HCT116 (cell line): ENCODE measurements at regions not wholly inside any gene's neighbourhood (a gene's known extent, or its start where the extent isn't known, plus 50 kb on each side); places are given as distances from the start of the nearest gene placed in this dataset.
"Not testable (repeated sequence)": the region's sequence is repeated elsewhere in the genome, so short reads cannot be mapped to it uniquely, and the experiment has no call there.

Experiments used
- ATAC-seq: fragments of 200-7000 bp; cut with Tn5 transposase; 2 replicates; pipeline ENCODE4 v1.9.1; 2020; ENCODE audit warnings: mild to moderate bottlenecking, moderate library complexity
- BruUV-seq: library from RNA; stranded (reverse); fragments of 400-500 nt; replicated peaks from 2 replicates; lab custom pipeline; 2021; lab: Mats Ljungman, UMichigan
- CTCF ChIA-PET: fragments of 300-600 bp; sonication (Branson Sonifier 250); formaldehyde crosslinking; loops from one replicate; lab custom pipeline; 2021; ENCODE audit warnings: antibody characterized with exemption; lab: Charles Lee
- POLR2A ChIA-PET: fragments of 300-600, 350-600 bp; sonication (Branson Sonifier 250); formaldehyde crosslinking; loops from one replicate; lab custom pipeline; 2021; ENCODE audit warnings: antibody characterized with exemption; lab: Charles Lee
- RAD21 ChIA-PET, 2 experiments: fragments of 300-600 bp; sonication (Branson Sonifier 250); formaldehyde crosslinking; loops; one replicate each; lab custom pipeline; 2023; ENCODE audit warnings: low total read pairs in 2 of 2; ENCODE audit not compliant: uncharacterized antibody in 2 of 2, unreplicated experiment in 2 of 2, low non-redundant PET in 1 of 2; lab: Charles Lee
- DNase-seq: peaks from one replicate; pipeline ENCODE4 v3.0.0-alpha.2; 2010; ENCODE audit warnings: low read depth, low spot score
- H2AFZ ChIP-seq: fragments of 200-600 bp; shearing (Covaris generic), sonication (generic); 2 replicates; pipeline ENCODE4 v1.6.1; 2017; ENCODE audit warnings: low read depth, mixed run types, mixed read lengths, antibody characterized with exemption, low read length; ENCODE audit not compliant: poor library complexity, severe bottlenecking
- H3K27ac ChIP-seq: 2 replicates; pipeline ENCODE4 v1.5.1; 2012; ENCODE audit warnings: low read depth, low read length
- H3K27me3 ChIP-seq: fragments of 200-600 bp; sonication (generic); 2 replicates; pipeline ENCODE4 v1.6.1; 2016; ENCODE audit warnings: mixed run types, low read length, mixed read lengths; ENCODE audit not compliant: insufficient read depth
- H3K36me3 ChIP-seq, 2 experiments: fragments of 200-500 bp in 1 of 2; fragments of 200-600 bp in 1 of 2; sonication (Bioruptor generic) in 1 of 2; sonication (generic) in 1 of 2; 2 replicates each; pipeline versions ENCODE4 v1.5.1 to v1.6.1; 2014 to 2016; ENCODE audit warnings: low read length in 2 of 2, inconsistent platforms in 1 of 2, mixed read lengths in 1 of 2, mixed run types in 1 of 2; ENCODE audit not compliant: insufficient read depth in 2 of 2, control insufficient read depth in 1 of 2
- H3K4me1 ChIP-seq, 2 experiments: fragments of 200-600 bp in 1 of 2; sonication (generic) in 1 of 2; 2 replicates each; pipeline versions ENCODE4 v1.5.1 to v1.6.1; 2012 to 2017; ENCODE audit warnings: low read length in 2 of 2, inconsistent platforms in 1 of 2, mild to moderate bottlenecking in 1 of 2, mixed read lengths in 1 of 2, mixed run types in 1 of 2, moderate library complexity in 1 of 2; ENCODE audit not compliant: insufficient read depth in 2 of 2, control insufficient read depth in 1 of 2
- H3K4me2 ChIP-seq: fragments of 200-600 bp; sonication (generic); 2 replicates; pipeline ENCODE4 v1.6.1; 2017; ENCODE audit warnings: mixed run types, low read length, mixed read lengths
- H3K4me3 ChIP-seq, 2 experiments: fragments of 200-600 bp in 1 of 2; sonication (generic) in 1 of 2; replicated peaks in 1 of 2; 2 replicates each; pipeline ENCODE4 v1.5.1; 2011 to 2016; ENCODE audit warnings: low read length in 2 of 2, control low read depth in 1 of 2, low read depth in 1 of 2, mild to moderate bottlenecking in 1 of 2, mixed read lengths in 1 of 2, mixed run types in 1 of 2
- H3K79me2 ChIP-seq: fragments of 200-600 bp; sonication (generic); 2 replicates; pipeline ENCODE4 v1.6.1; 2017; ENCODE audit warnings: mild to moderate bottlenecking, mixed run types, low read length, moderate library complexity, mixed read lengths; ENCODE audit not compliant: insufficient read depth
- H3K9ac ChIP-seq: fragments of 200-600 bp; sonication (generic); 2 replicates; pipeline ENCODE4 v1.6.1; 2016; ENCODE audit warnings: low read length, mixed read lengths
- H3K9me2 ChIP-seq: fragments of 200-600 bp; sonication (generic), shearing (Covaris generic); 2 replicates; pipeline ENCODE4 v1.6.1; 2017; ENCODE audit warnings: mixed run types, mild to moderate bottlenecking, moderate library complexity; ENCODE audit not compliant: insufficient read depth
- H3K9me3 ChIP-seq, 2 experiments: fragments of 200-500 bp in 1 of 2; fragments of 200-600 bp in 1 of 2; sonication (Bioruptor generic) in 1 of 2; sonication (generic) in 1 of 2; 2 replicates each; pipeline ENCODE4 v1.6.1; 2014 to 2017; ENCODE audit warnings: low read length in 2 of 2, mixed read lengths in 2 of 2, inconsistent platforms in 1 of 2, low read depth in 1 of 2, mild to moderate bottlenecking in 1 of 2, mixed run types in 1 of 2, moderate library complexity in 1 of 2; ENCODE audit not compliant: control insufficient read depth in 1 of 2, insufficient read depth in 1 of 2
- H4K20me1 ChIP-seq: fragments of 200-600 bp; sonication (generic), shearing (Covaris generic); 2 replicates; pipeline ENCODE4 v1.6.1; 2017; ENCODE audit warnings: mixed run types, mild to moderate bottlenecking, moderate library complexity; ENCODE audit not compliant: insufficient read depth
- ATF3 ChIP-seq: IDR thresholded peaks from 2 replicates; pipeline ENCODE4 v1.6.1; 2012
- CBX3 ChIP-seq: IDR thresholded peaks from 2 replicates; pipeline ENCODE4 v1.6.1; 2012; ENCODE audit warnings: low read depth
- CEBPB ChIP-seq: IDR thresholded peaks from 2 replicates; pipeline ENCODE4 v1.6.1; 2012; ENCODE audit warnings: low read depth
- CTCF ChIP-seq, 3 experiments: fragments of 200-600 bp in 1 of 3; sonication (generic) in 1 of 3; IDR thresholded peaks in 2 of 3; conservative IDR thresholded peaks in 1 of 3; 2 replicates each; pipeline ENCODE4 v1.5.1; 2012 to 2017; ENCODE audit warnings: low read depth in 2 of 3, low read length in 2 of 3, antibody characterized with exemption in 1 of 3, borderline replicate concordance in 1 of 3, control low read depth in 1 of 3, mild to moderate bottlenecking in 1 of 3, mixed read lengths in 1 of 3, mixed run types in 1 of 3, moderate library complexity in 1 of 3; ENCODE audit not compliant: insufficient read depth in 1 of 3
- EGR1 ChIP-seq: IDR thresholded peaks from 2 replicates; pipeline ENCODE4 v1.6.1; 2012; ENCODE audit warnings: low read depth
- ELF1 ChIP-seq: IDR thresholded peaks from 2 replicates; pipeline ENCODE4 v1.6.1; 2012; ENCODE audit warnings: low read depth, borderline replicate concordance
- EZH2 ChIP-seq: fragments of 200-600 bp; sonication (generic); IDR thresholded peaks from 2 replicates; pipeline ENCODE4 v1.6.1; 2017; ENCODE audit warnings: antibody characterized with exemption, mixed run types
- FOSL1 ChIP-seq: IDR thresholded peaks from 2 replicates; pipeline ENCODE4 v1.6.1; 2012; ENCODE audit warnings: low read depth
- RAD21 ChIP-seq: IDR thresholded peaks from 2 replicates; pipeline ENCODE4 v1.6.1; 2012; ENCODE audit warnings: low read depth, mild to moderate bottlenecking
- SIN3A ChIP-seq: IDR thresholded peaks from 2 replicates; pipeline ENCODE4 v1.6.1; 2012; ENCODE audit warnings: low read depth
- ZFX ChIP-seq: fragments of 450-650 bp; IDR thresholded peaks from 2 replicates; pipeline ENCODE4 v1.6.1; 2017
- ZNF274 ChIP-seq: fragments of 200-500 bp; sonication (Bioruptor generic); IDR thresholded peaks from 2 replicates; pipeline ENCODE4 v1.6.1; 2014; ENCODE audit warnings: mild to moderate bottlenecking, low read depth, low read length, inconsistent platforms
- intact Hi-C: fragments of 100-400 bp; cut with micrococcal nuclease; formaldehyde crosslinking; loops from 2 replicates; pipeline ENCODE4 v1.10.0; 2022

- Histone ChIP-seq H3K4me2 (no peak overlapping the region), H3K4me3 (no peak overlapping the region), H3K27me3 (no peaks in the 10 kb centered on the region), H3K27ac (no peak overlapping the region), H4K20me1 (no peaks in the 10 kb centered on the region), H3K9me3 (no peaks in the 10 kb centered on the region), H2AFZ (no peak overlapping the region), H3K9me2 (no peaks in the 10 kb centered on the region), H3K36me3 (no peaks in the 10 kb centered on the region), H3K79me2 (no peaks in the 10 kb centered on the region), H3K9ac (no peak overlapping the region), H3K4me1 (no peaks in the 10 kb centered on the region)
- POLR2A ChIA-PET = no interaction called here
- TF ChIP-seq EZH2 = no peak
- no peak for TF ChIP-seq SIN3A
- TF ChIP-seq RAD21 = peak; percentile 28; the same call in 1 of the 2 replicates
- TF ChIP-seq ZNF274 = no peak
- TF ChIP-seq ZFX = no peak
- TF ChIP-seq ELF1 = no peak
- TF ChIP-seq ATF3 = no peak
- TF ChIP-seq CTCF (IDR thresholded peaks at IDR 0.05 in 2 of 3, conservative IDR thresholded peaks at IDR 0.05 in 1 of 3; ENCODE audit: borderline replicate concordance in 1 of 3, insufficient read depth in 1 of 3, low read depth in 2 of 3, low read length in 2 of 3) = peak in 2 of 3 experiments; percentile 11 to 31; a peak in 2 of 6 replicates
- no peak for TF ChIP-seq CBX3
- no peak for TF ChIP-seq FOSL1
- TF ChIP-seq CEBPB = no peak
- TF ChIP-seq EGR1 = no peak
- DNase-seq (peak; percentile 6), ATAC-seq (no peak)
- RAD21 ChIA-PET = no interaction called here
- CTCF ChIA-PET = no interaction called here
- intact Hi-C loops = no loop called here
- BruUV-seq = no TSS peak
Measured at GRCh38 chr1:102790997-102791396, 317.3 kb downstream of the COL11A1 start.

GRCh38 chr1:102789951-102790350 lies 318.4 kb downstream of the COL11A1 start:
- H3K4me3 ChIP-seq, BruUV-seq, H3K27ac ChIP-seq, intact Hi-C loops, H3K9ac ChIP-seq, CTCF ChIA-PET, H3K36me3 ChIP-seq, DNase-seq, ATAC-seq, H4K20me1 ChIP-seq, H3K27me3 ChIP-seq, POLR2A ChIA-PET, H3K4me2 ChIP-seq, H3K9me3 ChIP-seq, H3K9me2 ChIP-seq, H3K79me2 ChIP-seq, H3K4me1 ChIP-seq, RAD21 ChIA-PET, H2AFZ ChIP-seq: not testable (repeated sequence)
